Esophagus muscularis mucosa (tissue), 4 donors: ENCODE measurements at regions not wholly inside any gene's neighbourhood (a gene's known extent, or its start where the extent isn't known, plus 50 kb on each side); places are given as distances from the start of the nearest gene placed in this dataset.

Source experiments
- EP300 ChIP-seq: sonication (generic); formaldehyde crosslinking; IDR thresholded peaks from one replicate; pipeline ENCODE4 v1.6.1; 2017; ENCODE audit warnings: antibody characterized with exemption
- POLR2A ChIP-seq: fragments of 450-650 bp; IDR thresholded peaks from one replicate; pipeline ENCODE4 v1.6.1; 2017; ENCODE audit warnings: antibody characterized with exemption, moderate library complexity, mild to moderate bottlenecking, low read depth
- POLR2AphosphoS5 ChIP-seq, 2 donors: sonication (generic); formaldehyde crosslinking; IDR thresholded peaks; one replicate each; pipeline ENCODE4 v1.6.1; 2017; ENCODE audit warnings: antibody characterized with exemption in 2 of 2
- TF ChIP-seq, protein P1 (sequence below), 3 experiments: fragments of 200-600 bp in 2 of 3; fragments of 450-650 bp in 1 of 3; sonication (generic) in 2 of 3; IDR thresholded peaks; one replicate each; pipeline ENCODE4 v1.5.1; 2017 to 2019; ENCODE audit warnings: antibody characterized with exemption in 3 of 3, mild to moderate bottlenecking in 2 of 3, moderate library complexity in 1 of 3

DNA sequence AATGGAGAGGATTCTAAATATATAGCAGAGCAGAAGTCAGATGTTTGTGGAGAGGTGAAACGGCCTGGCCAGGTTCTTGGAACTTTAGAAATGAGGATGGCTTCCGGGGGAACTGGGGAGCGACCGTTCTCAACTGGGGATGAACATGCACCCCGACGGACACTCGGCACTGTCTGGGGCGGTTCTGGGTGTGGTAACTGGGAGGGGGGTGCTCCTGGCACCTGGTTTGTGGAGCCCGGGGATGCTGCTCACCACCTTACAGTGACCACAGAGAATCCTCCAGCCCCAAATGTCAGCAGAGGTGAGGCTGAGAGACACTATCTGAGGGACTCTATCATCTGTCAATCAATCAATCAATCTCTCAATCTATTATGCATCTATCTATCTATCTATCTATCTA lies 69.0 kb upstream of the PPP2R3B start:
- TF ChIP-seq, protein P1, sequence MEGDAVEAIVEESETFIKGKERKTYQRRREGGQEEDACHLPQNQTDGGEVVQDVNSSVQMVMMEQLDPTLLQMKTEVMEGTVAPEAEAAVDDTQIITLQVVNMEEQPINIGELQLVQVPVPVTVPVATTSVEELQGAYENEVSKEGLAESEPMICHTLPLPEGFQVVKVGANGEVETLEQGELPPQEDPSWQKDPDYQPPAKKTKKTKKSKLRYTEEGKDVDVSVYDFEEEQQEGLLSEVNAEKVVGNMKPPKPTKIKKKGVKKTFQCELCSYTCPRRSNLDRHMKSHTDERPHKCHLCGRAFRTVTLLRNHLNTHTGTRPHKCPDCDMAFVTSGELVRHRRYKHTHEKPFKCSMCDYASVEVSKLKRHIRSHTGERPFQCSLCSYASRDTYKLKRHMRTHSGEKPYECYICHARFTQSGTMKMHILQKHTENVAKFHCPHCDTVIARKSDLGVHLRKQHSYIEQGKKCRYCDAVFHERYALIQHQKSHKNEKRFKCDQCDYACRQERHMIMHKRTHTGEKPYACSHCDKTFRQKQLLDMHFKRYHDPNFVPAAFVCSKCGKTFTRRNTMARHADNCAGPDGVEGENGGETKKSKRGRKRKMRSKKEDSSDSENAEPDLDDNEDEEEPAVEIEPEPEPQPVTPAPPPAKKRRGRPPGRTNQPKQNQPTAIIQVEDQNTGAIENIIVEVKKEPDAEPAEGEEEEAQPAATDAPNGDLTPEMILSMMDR (IDR thresholded peaks at IDR 0.05), result no peak
- no peak for TF ChIP-seq POLR2AphosphoS5 (IDR thresholded peaks at IDR 0.05)
- no peak for TF ChIP-seq POLR2A
- TF ChIP-seq EP300, result no peak
